OCI-LY7 (cell line): ENCODE measurements at regions not wholly inside any gene's neighbourhood (a gene's known extent, or its start where the extent isn't known, plus 50 kb on each side); places are given as distances from the start of the nearest gene placed in this dataset.

Source experiments
- BruUV-seq: library from RNA; stranded (reverse); fragments of 400-500 nt; replicated peaks from 2 replicates; lab custom pipeline; 2021; lab: Mats Ljungman, UMichigan
- CTCF ChIA-PET: fragments of 300-600 bp; sonication (Branson Sonifier 250); formaldehyde crosslinking; loops from one replicate; lab custom pipeline; 2022; ENCODE audit warnings: antibody characterized with exemption; ENCODE audit not compliant: unreplicated experiment; lab: Charles Lee
- POLR2A ChIA-PET: fragments of 300-600 bp; sonication (Branson Sonifier 250); formaldehyde crosslinking; loops from one replicate; lab custom pipeline; 2022; ENCODE audit warnings: antibody characterized with exemption; lab: Charles Lee
- DNase-seq: peaks from one replicate; pipeline ENCODE4 v3.0.0-alpha.2; 2015; ENCODE audit warnings: low spot score
- H2AFZ ChIP-seq: fragments of 200-600 bp; sonication (generic), shearing (Covaris generic); 2 replicates; pipeline ENCODE4 v1.6.1; 2014; ENCODE audit warnings: mild to moderate bottlenecking, antibody characterized with exemption, low read length, moderate library complexity
- H3K27ac ChIP-seq: fragments of 200-600 bp; sonication (generic); 2 replicates; pipeline ENCODE4 v1.5.1; 2014; ENCODE audit warnings: mixed run types, low read depth, mild to moderate bottlenecking, moderate library complexity, low read length, inconsistent platforms; ENCODE audit not compliant: poor library complexity, severe bottlenecking
- H3K36me3 ChIP-seq: fragments of 200-600 bp; sonication (generic); 2 replicates; pipeline ENCODE4 v1.6.1; 2014; ENCODE audit warnings: mild to moderate bottlenecking, antibody characterized with exemption, low read length, moderate library complexity, mixed read lengths; ENCODE audit not compliant: insufficient read depth
- H3K4me1 ChIP-seq: fragments of 200-600 bp; sonication (generic); 2 replicates; pipeline ENCODE4 v1.5.1; 2014; ENCODE audit warnings: mild to moderate bottlenecking, low read length; ENCODE audit not compliant: insufficient read depth, poor library complexity, severe bottlenecking
- H3K4me2 ChIP-seq: fragments of 200-600 bp; sonication (generic); 2 replicates; pipeline ENCODE4 v1.6.1; 2014; ENCODE audit warnings: mild to moderate bottlenecking, low read length
- H3K4me3 ChIP-seq: fragments of 200-600 bp; sonication (generic); 2 replicates; pipeline ENCODE4 v1.5.1; 2014; ENCODE audit warnings: mild to moderate bottlenecking, low read depth, low read length; ENCODE audit not compliant: poor library complexity, severe bottlenecking
- H3K79me2 ChIP-seq: fragments of 200-600 bp; sonication (generic); 2 replicates; pipeline ENCODE4 v1.6.1; 2016; ENCODE audit warnings: low read depth, mild to moderate bottlenecking, low read length, moderate library complexity, mixed read lengths; ENCODE audit not compliant: insufficient read depth
- H3K9me2 ChIP-seq: fragments of 200-600 bp; sonication (generic); 2 replicates; pipeline ENCODE4 v1.6.1; 2016; ENCODE audit warnings: mild to moderate bottlenecking, low read length, mixed read lengths; ENCODE audit not compliant: insufficient read depth
- H3K9me3 ChIP-seq: fragments of 200-600 bp; sonication (generic); 2 replicates; pipeline ENCODE4 v1.6.1; 2014; ENCODE audit warnings: mild to moderate bottlenecking, mixed run types, low read length, mixed read lengths
- H4K20me1 ChIP-seq: fragments of 200-600 bp; sonication (generic); 2 replicates; pipeline ENCODE4 v1.6.1; 2014; ENCODE audit warnings: mild to moderate bottlenecking, antibody characterized with exemption, low read length, moderate library complexity, mixed read lengths; ENCODE audit not compliant: insufficient read depth
- CTCF ChIP-seq: fragments of 200-600 bp; sonication (generic); conservative IDR thresholded peaks from 2 replicates; pipeline ENCODE4 v1.5.1; 2014; ENCODE audit warnings: mild to moderate bottlenecking, antibody characterized with exemption, low read length, moderate library complexity, mixed read lengths
- EZH2phosphoT487 ChIP-seq: fragments of 200-600 bp; sonication (generic); IDR thresholded peaks from 2 replicates; pipeline ENCODE4 v1.6.1; 2018; ENCODE audit warnings: low read depth, borderline replicate concordance, mild to moderate bottlenecking, mixed run types, antibody characterized with exemption, low read length, moderate library complexity, mixed read lengths
- intact Hi-C: fragments of 100-400 bp; cut with micrococcal nuclease; formaldehyde crosslinking; loops from one replicate; pipeline ENCODE4 v1.10.0; 2022; ENCODE audit not compliant: unreplicated experiment

GRCh38 chr5:108634010-108634616 lies 113.6 kb upstream of the FER start:
- Histone ChIP-seq H3K4me2 (no peak overlapping the region), H3K79me2 (no peaks in the 10 kb centered on the region), H2AFZ (no peak overlapping the region), H4K20me1 (no peaks in the 10 kb centered on the region), H3K36me3 (no peaks in the 10 kb centered on the region), H3K9me3 (no peaks in the 10 kb centered on the region), H3K4me1 (no peaks in the 10 kb centered on the region), H3K9me2 (no peaks in the 10 kb centered on the region), H3K27ac (no peak overlapping the region), H3K4me3 (no peak overlapping the region)
- TF ChIP-seq EZH2phosphoT487, result no peak
- TF ChIP-seq CTCF, result no peak
- intact Hi-C loops, result no loop called here
- ChIA-PET CTCF (no interaction called here), POLR2A (interaction anchor here (0.7 kb wide), 1 partner anchor 21 kb away, joined by 3 read pairs; no protein-coding TSS in a partner anchor)
- no peak for DNase-seq
- BruUV-seq, result no TSS peak

GRCh38 chr5:108629779-108630528 lies 117.7 kb upstream of the FER start:
- H2AFZ ChIP-seq, result no peak overlapping the region
- TF ChIP-seq EZH2phosphoT487 (no peak), CTCF (no peak)
- no peaks in the 10 kb centered on the region for H3K36me3 ChIP-seq
- H3K4me3 ChIP-seq, result no peak overlapping the region
- intact Hi-C loops, result no loop called here
- ChIA-PET POLR2A (interaction anchor here (1.0 to 1.3 kb wide), 2 partner anchors 15 to 99 kb away, joined by 3 to 4 read pairs; no protein-coding TSS in a partner anchor), CTCF (no interaction called here)
- no peaks in the 10 kb centered on the region for H3K4me1 ChIP-seq
- BruUV-seq, result no TSS peak
- no peak overlapping the region for H3K4me2 ChIP-seq
- no peaks in the 10 kb centered on the region for H3K9me2 ChIP-seq
- no peaks in the 10 kb centered on the region for H3K9me3 ChIP-seq
- no peak for DNase-seq
- H3K79me2 ChIP-seq, result no peaks in the 10 kb centered on the region
- no peaks in the 10 kb centered on the region for H4K20me1 ChIP-seq
- no peak overlapping the region for H3K27ac ChIP-seq

- Histone ChIP-seq H3K36me3 (no peaks in the 10 kb centered on the region), H3K9me3 (no peaks in the 10 kb centered on the region), H3K27ac (no peak overlapping the region), H3K4me3 (no peak overlapping the region), H3K79me2 (no peaks in the 10 kb centered on the region), H3K9me2 (no peaks in the 10 kb centered on the region), H3K4me1 (no peaks in the 10 kb centered on the region), H4K20me1 (no peaks in the 10 kb centered on the region), H2AFZ (no peak overlapping the region), H3K4me2 (no peak overlapping the region)
- TF ChIP-seq CTCF, result no peak
- no peak for TF ChIP-seq EZH2phosphoT487
- no peak for DNase-seq
- ChIA-PET CTCF (no interaction called here), POLR2A (no interaction called here)
- intact Hi-C loops, result no loop called here
- no TSS peak for BruUV-seq
These were observed 122.0 kb upstream of the FER start for GRCh38 chr5:108625654-108626053.
